GM10266 (cell line): ENCODE measurements at regions not wholly inside any gene's neighbourhood (a gene's known extent, or its start where the extent isn't known, plus 50 kb on each side); places are given as distances from the start of the nearest gene placed in this dataset.

ENCODE experiments used
- DNase-seq: peaks from one replicate; pipeline ENCODE4 v3.0.0; 2012; ENCODE audit errors: extremely low spot score
- CTCF ChIP-seq: IDR thresholded peaks from 2 replicates; pipeline ENCODE4 v1.5.1; 2012; ENCODE audit warnings: mild to moderate bottlenecking, low read depth; ENCODE audit not compliant: control insufficient read depth, insufficient read depth; ENCODE audit errors: missing control alignments

DNA sequence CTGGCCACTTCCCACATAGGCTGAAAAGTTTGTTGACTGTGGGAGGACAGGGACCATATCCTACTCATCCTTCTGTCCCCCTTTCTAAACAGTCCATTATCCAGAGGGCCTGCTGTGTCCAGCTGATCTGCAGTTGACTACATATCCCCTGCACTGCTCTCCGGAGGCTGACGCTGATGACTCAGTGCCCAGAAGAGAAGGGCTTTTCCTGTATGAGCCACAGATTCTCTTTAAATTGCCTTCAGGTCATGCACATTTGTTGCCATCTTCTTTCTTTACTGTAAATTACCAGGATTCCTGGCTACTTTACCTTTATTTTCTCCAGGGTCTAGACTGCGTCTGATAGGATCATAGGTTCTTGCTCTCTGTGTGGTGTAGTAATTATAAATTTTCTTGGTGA lies 125.2 kb downstream of the LACC1 start:
- DNase-seq, result no peak
- TF ChIP-seq CTCF, result no peak

- DNase-seq, result no peak
- no peak for TF ChIP-seq CTCF
Measured at GRCh38 chr13:44007451-44007850, 127.7 kb downstream of the LACC1 start.

DNA sequence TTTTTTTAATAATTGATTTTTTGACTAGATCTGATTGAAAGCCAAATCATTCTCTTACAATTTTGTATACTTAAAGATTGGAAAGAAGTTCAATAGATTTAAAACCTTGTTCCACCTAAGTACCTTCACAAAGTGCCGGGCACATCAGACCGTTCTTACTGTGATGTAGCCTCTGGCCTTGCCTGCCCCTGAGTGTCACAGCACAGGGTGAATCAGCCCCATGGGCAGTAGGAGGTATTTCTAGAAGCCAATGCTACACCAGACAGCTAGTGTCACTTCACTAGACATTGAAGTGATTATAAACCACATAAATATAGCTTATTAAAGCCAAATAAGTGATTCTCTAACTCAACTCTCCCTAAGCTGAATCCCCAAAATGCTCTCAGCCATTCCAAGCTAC lies 131.3 kb downstream of the LACC1 start:
- no peak for DNase-seq
- TF ChIP-seq CTCF, result no peak

GRCh38 chr13:44012910-44013757 lies 133.4 kb downstream of the LACC1 start:
- TF ChIP-seq CTCF, result no peak
- DNase-seq, result no peak

- DNase-seq, result no peak
- TF ChIP-seq CTCF, result no peak
Measured at GRCh38 chr13:44013758-44014291, 134.1 kb downstream of the LACC1 start.

DNA sequence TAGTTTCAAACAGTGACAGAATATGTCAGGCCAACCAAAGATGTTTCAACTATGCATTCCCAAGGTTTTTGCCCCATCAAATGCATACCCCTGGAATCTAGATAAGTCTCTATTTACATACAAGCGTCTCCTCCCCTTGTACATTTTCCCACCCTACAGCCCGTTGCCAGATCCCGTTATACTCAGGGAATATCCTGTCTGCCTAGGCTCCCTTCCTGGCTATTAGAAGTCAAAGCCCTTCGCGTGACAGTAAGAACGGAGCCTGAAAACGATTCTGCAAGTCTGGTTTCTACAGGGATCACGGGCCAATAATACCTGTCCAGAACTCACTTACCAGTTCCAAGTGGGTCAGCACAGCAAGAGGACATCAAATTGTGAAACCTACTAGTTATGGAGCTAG lies 134.8 kb downstream of the LACC1 start:
- DNase-seq, result no peak
- TF ChIP-seq CTCF, result no peak

GRCh38 chr13:44015118-44015517 lies 135.4 kb downstream of the LACC1 start:
- TF ChIP-seq CTCF, result no peak
- no peak for DNase-seq
